ENCODE measurements at regions not wholly inside any gene's neighbourhood (a gene's known extent, or its start where the extent isn't known, plus 50 kb on each side); places are given as distances from the start of the nearest gene placed in this dataset.
"Not testable (repeated sequence)": the region's sequence is repeated elsewhere in the genome, so short reads cannot be mapped to it uniquely, and the experiment has no call there.

DNA sequence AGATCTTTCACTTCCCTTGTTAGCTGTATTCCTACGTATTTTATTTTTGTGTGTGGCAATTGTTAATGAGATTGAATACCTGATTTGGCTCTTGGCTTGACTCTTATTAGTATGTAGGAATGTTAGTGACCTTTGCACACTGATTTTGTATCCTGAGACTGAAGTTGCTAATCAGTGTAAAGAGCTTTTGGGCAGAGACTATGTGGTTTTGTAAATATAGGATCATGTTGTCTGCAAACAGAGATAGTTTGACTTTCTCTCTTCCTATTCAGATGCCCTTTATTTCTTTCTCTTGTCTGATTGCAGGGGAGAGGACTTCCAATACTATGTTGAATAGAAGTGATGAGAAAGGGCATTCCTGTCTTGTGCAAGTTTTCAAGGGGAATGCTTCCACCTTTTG lies 160.3 kb upstream of the PCDH20 start:
- H3K4me1 ChIP-seq, result no peaks in the 10 kb centered on the region
- H3K4me3 ChIP-seq, result no peak overlapping the region
- TF ChIP-seq, protein P1, sequence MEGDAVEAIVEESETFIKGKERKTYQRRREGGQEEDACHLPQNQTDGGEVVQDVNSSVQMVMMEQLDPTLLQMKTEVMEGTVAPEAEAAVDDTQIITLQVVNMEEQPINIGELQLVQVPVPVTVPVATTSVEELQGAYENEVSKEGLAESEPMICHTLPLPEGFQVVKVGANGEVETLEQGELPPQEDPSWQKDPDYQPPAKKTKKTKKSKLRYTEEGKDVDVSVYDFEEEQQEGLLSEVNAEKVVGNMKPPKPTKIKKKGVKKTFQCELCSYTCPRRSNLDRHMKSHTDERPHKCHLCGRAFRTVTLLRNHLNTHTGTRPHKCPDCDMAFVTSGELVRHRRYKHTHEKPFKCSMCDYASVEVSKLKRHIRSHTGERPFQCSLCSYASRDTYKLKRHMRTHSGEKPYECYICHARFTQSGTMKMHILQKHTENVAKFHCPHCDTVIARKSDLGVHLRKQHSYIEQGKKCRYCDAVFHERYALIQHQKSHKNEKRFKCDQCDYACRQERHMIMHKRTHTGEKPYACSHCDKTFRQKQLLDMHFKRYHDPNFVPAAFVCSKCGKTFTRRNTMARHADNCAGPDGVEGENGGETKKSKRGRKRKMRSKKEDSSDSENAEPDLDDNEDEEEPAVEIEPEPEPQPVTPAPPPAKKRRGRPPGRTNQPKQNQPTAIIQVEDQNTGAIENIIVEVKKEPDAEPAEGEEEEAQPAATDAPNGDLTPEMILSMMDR (IDR thresholded peaks at IDR 0.05), result no peak
- no peak overlapping the region for H3K27ac ChIP-seq
- no peaks in the 10 kb centered on the region for H3K9me3 ChIP-seq
- no peak for DNase-seq (ENCODE audit: low spot score)
- no peaks in the 10 kb centered on the region for H3K36me3 ChIP-seq
- H3K27me3 ChIP-seq, result no peaks in the 10 kb centered on the region

DNA sequence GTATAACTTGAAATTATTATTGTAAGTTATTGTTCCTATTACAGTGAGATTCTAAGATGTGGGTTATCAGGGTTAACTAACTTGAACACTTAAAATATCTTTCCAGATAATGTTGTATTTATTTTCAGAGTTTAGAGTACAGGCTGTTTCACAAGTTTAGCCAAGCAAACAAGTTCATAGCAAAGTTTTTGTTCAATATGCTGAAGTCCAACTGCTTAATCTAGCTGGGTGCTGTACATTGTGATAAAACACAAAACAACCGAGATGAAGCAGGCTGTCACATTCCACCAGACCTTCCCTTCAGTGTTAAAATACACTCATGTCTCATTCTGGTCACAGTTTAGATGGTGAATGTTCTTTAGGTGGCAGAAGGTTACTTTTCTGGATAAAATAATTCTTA lies 148.0 kb upstream of the PCDH20 start:
- Histone ChIP-seq H3K9me3 (no peaks in the 10 kb centered on the region), H3K27ac (no peak overlapping the region), H3K4me3 (no peak overlapping the region), H3K36me3 (no peaks in the 10 kb centered on the region), H3K4me1 (no peaks in the 10 kb centered on the region), H3K27me3 (no peaks in the 10 kb centered on the region)
- TF ChIP-seq, protein P1 (IDR thresholded peaks at IDR 0.05), result no peak
- no peak for DNase-seq (ENCODE audit: low spot score)

DNA sequence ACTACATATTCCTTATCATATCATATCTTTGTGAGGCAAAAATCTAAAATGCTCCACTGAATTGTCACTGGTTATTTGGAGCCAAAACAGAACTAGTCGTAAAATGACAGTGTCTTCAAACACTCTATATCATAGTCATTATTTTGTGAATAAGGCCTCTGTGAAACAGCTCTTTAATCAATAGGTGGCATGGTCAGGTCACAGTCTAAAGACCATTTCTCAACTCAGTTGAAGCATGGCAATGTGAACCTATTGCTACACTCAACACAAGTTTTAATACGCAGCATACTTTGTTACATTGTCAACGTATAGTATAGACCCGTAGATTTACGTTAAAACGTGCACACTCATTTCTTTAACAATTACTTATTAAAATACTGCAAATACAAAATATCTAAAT lies 131.3 kb upstream of the PCDH20 start:
- TF ChIP-seq, protein P1 (IDR thresholded peaks at IDR 0.05), result no peak
- no peaks in the 10 kb centered on the region for H3K36me3 ChIP-seq
- no peaks in the 10 kb centered on the region for H3K4me1 ChIP-seq
- no peak for DNase-seq (ENCODE audit: low spot score)
- H3K4me3 ChIP-seq, result no peak overlapping the region
- H3K9me3 ChIP-seq, result no peaks in the 10 kb centered on the region
- no peaks in the 10 kb centered on the region for H3K27me3 ChIP-seq
- no peak overlapping the region for H3K27ac ChIP-seq

DNA sequence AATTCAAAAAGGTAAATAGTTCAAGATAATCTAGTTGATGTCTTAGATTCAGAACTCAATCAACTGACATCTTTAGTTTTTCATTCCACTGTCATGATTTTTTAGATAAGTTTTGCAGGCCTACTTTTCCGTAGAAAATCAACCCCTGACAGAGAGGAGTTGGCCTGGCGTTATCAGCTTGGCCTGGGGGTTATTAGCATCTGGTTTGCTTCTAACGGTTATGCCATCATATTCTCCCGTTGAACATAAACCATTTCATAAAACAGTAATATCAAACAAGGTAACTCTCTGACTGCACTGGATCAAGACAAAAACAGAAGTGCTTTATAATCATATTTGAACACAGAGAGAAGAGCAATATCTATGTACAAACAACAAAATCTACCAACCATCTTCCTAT lies 130.8 kb upstream of the PCDH20 start:
- Histone ChIP-seq H3K9me3 (no peaks in the 10 kb centered on the region), H3K27ac (no peak overlapping the region), H3K4me3 (no peak overlapping the region), H3K27me3 (no peaks in the 10 kb centered on the region), H3K4me1 (no peaks in the 10 kb centered on the region), H3K36me3 (no peaks in the 10 kb centered on the region)
- DNase-seq (ENCODE audit: low spot score), result no peak
- TF ChIP-seq, protein P1 (IDR thresholded peaks at IDR 0.05), result no peak

DNA sequence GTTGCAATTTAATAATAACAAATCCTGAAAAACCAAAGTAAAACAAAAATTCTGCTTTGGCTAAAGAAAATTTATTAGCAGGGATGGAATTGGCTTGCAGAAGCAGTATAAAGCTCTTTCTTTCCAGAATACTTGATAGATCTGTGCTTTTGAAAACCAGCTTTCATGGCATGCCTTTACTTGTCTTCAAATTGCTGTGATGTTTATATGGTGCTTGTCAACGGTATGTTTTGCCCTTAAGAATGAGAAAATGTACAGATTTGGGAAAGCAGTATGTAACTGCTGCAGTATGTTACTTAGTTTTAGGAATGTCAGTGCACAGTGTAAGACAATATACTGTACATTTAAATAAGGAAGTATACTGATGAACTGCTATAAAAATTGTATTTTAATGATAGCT lies 120.8 kb upstream of the PCDH20 start:
- Histone ChIP-seq H3K36me3 (no peaks in the 10 kb centered on the region), H3K9me3 (no peaks in the 10 kb centered on the region), H3K27ac (no peak overlapping the region), H3K4me1 (no peaks in the 10 kb centered on the region), H3K27me3 (no peaks in the 10 kb centered on the region), H3K4me3 (no peak overlapping the region)
- DNase-seq (ENCODE audit: low spot score), result no peak
- TF ChIP-seq, protein P1 (IDR thresholded peaks at IDR 0.05), result no peak

DNA sequence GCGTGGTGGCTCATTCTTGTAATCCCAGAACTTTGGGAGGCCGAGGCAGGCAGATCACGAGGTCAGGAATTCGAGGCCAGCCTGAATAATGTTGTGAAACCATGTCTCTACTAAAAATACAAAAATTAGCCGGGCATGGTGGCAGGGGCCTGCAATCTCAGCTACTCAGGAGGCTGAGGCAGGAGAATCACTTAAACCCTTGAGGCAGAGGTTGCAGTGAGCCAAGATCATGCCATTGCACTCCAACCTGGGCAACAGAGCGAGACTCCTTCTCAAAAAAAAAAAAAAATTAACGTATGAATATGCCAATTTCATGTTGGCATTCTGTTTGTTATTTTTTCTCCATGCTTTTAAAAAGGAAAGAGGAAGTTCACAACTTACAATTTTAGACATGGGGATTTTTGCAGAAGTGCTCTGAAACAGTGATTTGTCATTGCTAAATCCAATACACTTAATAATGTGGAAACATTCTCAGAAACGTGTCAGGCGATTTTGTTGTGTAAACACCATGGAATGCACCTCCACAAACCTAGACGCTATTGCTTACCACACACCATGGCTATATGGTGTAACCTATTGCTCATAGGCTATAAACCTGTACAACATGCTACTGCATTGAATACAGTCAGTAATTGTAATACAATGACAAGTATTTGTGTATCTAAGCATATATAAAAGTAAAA lies 115.9 kb upstream of the PCDH20 start:
- no peak overlapping the region for H3K27ac ChIP-seq
- TF ChIP-seq, protein P1 (IDR thresholded peaks at IDR 0.05), result no peak
- no peaks in the 10 kb centered on the region for H3K9me3 ChIP-seq
- no peaks in the 10 kb centered on the region for H3K36me3 ChIP-seq
- DNase-seq (ENCODE audit: low spot score), result no peak
- H3K4me3 ChIP-seq, result no peak overlapping the region
- no peaks in the 10 kb centered on the region for H3K4me1 ChIP-seq
- H3K27me3 ChIP-seq, result no peaks in the 10 kb centered on the region

DNA sequence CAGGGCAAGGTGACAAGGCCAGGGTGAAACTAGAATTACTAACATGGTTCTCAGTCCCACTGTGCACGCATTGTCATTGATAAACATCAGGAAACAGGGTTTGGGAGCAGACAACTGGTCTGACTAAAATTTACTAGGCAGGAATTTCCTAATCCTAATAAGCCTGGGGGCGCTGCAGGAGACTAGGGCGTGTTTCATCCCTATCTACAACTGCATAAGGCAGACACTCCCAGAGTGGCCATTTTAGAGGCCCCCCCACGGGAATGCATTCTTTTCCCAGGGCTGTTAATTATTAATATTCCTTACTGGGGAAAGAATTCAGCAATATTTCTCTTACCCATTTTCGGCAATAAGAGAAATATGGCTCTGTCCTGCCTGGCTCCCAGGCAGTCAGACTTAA lies 103.6 kb upstream of the PCDH20 start:
- not testable (repeated sequence) for DNase-seq (ENCODE audit: low spot score); H3K4me1 ChIP-seq; H3K27ac ChIP-seq; H3K4me3 ChIP-seq; H3K36me3 ChIP-seq; H3K27me3 ChIP-seq; H3K9me3 ChIP-seq
